Esophagus muscularis mucosa (tissue), 3 donors: ENCODE measurements at regions not wholly inside any gene's neighbourhood (a gene's known extent, or its start where the extent isn't known, plus 50 kb on each side); places are given as distances from the start of the nearest gene placed in this dataset.

Experiments
- CTCF ChIP-seq, 3 experiments: fragments of 200-600 bp in 2 of 3; fragments of 450-650 bp in 1 of 3; sonication (generic) in 2 of 3; IDR thresholded peaks; one replicate each; pipeline ENCODE4 v1.5.1; 2017 to 2019; ENCODE audit warnings: antibody characterized with exemption in 3 of 3, mild to moderate bottlenecking in 2 of 3, moderate library complexity in 1 of 3
- POLR2AphosphoS5 ChIP-seq, 2 donors: sonication (generic); formaldehyde crosslinking; IDR thresholded peaks; one replicate each; pipeline ENCODE4 v1.6.1; 2017; ENCODE audit warnings: antibody characterized with exemption in 2 of 2

DNA sequence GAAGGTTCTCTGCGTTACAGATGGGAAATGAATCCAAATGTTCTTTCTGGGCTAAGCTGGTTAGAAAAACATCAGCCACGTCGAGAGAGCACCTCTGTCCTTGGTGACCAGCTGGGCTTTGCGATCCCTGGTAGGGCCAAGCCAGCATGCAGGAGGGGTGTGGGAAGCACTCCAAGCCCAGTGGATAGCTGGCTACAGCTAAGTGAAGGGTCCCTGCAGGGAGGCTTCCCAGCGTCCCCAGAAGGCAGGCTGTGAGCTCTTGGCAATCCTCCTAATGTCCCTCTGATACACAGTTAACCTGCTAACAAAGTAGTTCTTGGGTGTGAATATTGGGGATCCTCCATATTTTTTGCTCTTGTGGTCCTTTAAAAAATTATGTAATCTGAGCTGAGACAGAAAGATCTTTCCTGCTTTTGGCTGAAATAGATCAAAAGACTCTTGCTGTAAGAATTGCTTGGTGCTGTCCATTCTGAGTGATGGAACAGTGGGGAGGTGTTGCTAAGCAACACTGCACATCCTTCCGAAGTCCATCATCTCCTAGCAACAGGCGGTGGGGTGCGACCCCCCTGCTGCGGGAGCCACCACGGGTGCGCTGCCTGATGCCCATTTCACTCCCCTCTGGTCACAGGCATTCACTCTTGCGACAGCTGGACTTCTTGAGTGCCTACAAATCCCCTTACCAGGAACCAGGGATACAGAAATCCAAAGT, 88.5 kb upstream of the UXS1 start:
- TF ChIP-seq CTCF (IDR thresholded peaks at IDR 0.05) = no peak
- TF ChIP-seq POLR2AphosphoS5 (IDR thresholded peaks at IDR 0.05) = no peak
